ENCODE measurements at regions not wholly inside any gene's neighbourhood (a gene's known extent, or its start where the extent isn't known, plus 50 kb on each side); places are given as distances from the start of the nearest gene placed in this dataset.

GRCh38 chr7:156151078-156151477, 338.8 kb upstream of the SHH start:
- Histone ChIP-seq H3K27ac (no peak overlapping the region), H3K4me3 (no peak overlapping the region)

GRCh38 chr7:156148995-156149394, 336.7 kb upstream of the SHH start:
- Histone ChIP-seq H3K27ac (no peak overlapping the region), H3K4me3 (no peak overlapping the region)

GRCh38 chr7:156148547-156148946, 336.3 kb upstream of the SHH start:
- Histone ChIP-seq H3K27ac (no peak overlapping the region), H3K4me3 (no peak overlapping the region)

- Histone ChIP-seq H3K4me3 (no peak overlapping the region), H3K27ac (no peak overlapping the region)
These were observed 335.7 kb upstream of the SHH start for GRCh38 chr7:156147756-156148504.

- Histone ChIP-seq H3K27ac (no peak overlapping the region), H3K4me3 (no peak overlapping the region)
These were observed 334.8 kb upstream of the SHH start for GRCh38 chr7:156147104-156147503.

GRCh38 chr7:156145996-156146395, 333.7 kb upstream of the SHH start:
- Histone ChIP-seq H3K27ac (no peak overlapping the region), H3K4me3 (no peak overlapping the region)

GRCh38 chr7:156145184-156145583, 332.9 kb upstream of the SHH start:
- H3K27ac ChIP-seq, result no peak overlapping the region
- no peak overlapping the region for H3K4me3 ChIP-seq

GRCh38 chr7:156143683-156144082, 331.4 kb upstream of the SHH start:
- Histone ChIP-seq H3K27ac (no peak overlapping the region), H3K4me3 (no peak overlapping the region)

- no peak overlapping the region for H3K4me3 ChIP-seq
- H3K27ac ChIP-seq, result no peak overlapping the region
These were observed 330.9 kb upstream of the SHH start for GRCh38 chr7:156143158-156143557.

GRCh38 chr7:156141941-156142340, 329.7 kb upstream of the SHH start:
- Histone ChIP-seq H3K27ac (no peak overlapping the region), H3K4me3 (no peak overlapping the region)

- no peak overlapping the region for H3K27ac ChIP-seq
These were observed 328.6 kb upstream of the SHH start for GRCh38 chr7:156140896-156141295.

GRCh38 chr7:156140447-156140846, 328.2 kb upstream of the SHH start:
- Histone ChIP-seq H3K4me3 (no peak overlapping the region), H3K27ac (no peak overlapping the region)

More at GRCh38 chr7:156140896-156141295, 328.6 kb upstream of the SHH start:
- H3K4me3 ChIP-seq, result no peak overlapping the region

GRCh38 chr7:156139633-156140032, 327.4 kb upstream of the SHH start:
- Histone ChIP-seq H3K27ac (no peak overlapping the region), H3K4me3 (no peak overlapping the region)

- H3K4me3 ChIP-seq, result no peak overlapping the region
- no peak overlapping the region for H3K27ac ChIP-seq
These were observed 326.8 kb upstream of the SHH start for GRCh38 chr7:156139112-156139511.

- H3K4me3 ChIP-seq, result no peak overlapping the region
These were observed 319.6 kb upstream of the SHH start for GRCh38 chr7:156131881-156132280.

GRCh38 chr7:156129522-156129921, 317.3 kb upstream of the SHH start:
- Histone ChIP-seq H3K27ac (no peak overlapping the region), H3K4me3 (no peak overlapping the region)

More at GRCh38 chr7:156131881-156132280, 319.6 kb upstream of the SHH start:
- H3K27ac ChIP-seq, result no peak overlapping the region

GRCh38 chr7:156128496-156128895, 316.2 kb upstream of the SHH start:
- H3K27ac ChIP-seq, result no peak overlapping the region
- H3K4me3 ChIP-seq, result no peak overlapping the region

GRCh38 chr7:156127166-156128134, 315.2 kb upstream of the SHH start:
- H3K27ac ChIP-seq, result no peak overlapping the region
- H3K4me3 ChIP-seq, result no peak overlapping the region

GRCh38 chr7:156125841-156126730, 313.8 kb upstream of the SHH start:
- H3K4me3 ChIP-seq, result no peak overlapping the region
- no peak overlapping the region for H3K27ac ChIP-seq

GRCh38 chr7:156124356-156124755, 312.1 kb upstream of the SHH start:
- Histone ChIP-seq H3K27ac (no peak overlapping the region), H3K4me3 (no peak overlapping the region)
